HEK293 (cell line): ENCODE measurements at regions not wholly inside any gene's neighbourhood (a gene's known extent, or its start where the extent isn't known, plus 50 kb on each side); places are given as distances from the start of the nearest gene placed in this dataset.

Experiments
- CTCF ChIA-PET: fragments of 350-600 bp; formaldehyde crosslinking; extraction: SDS; loops from one replicate; lab custom pipeline; 2021; ENCODE audit warnings: antibody characterized with exemption; lab: Yijun Ruan, JAX
- POLR2A ChIA-PET: fragments of 300-600 bp; formaldehyde crosslinking; extraction: SDS; loops from one replicate; lab custom pipeline; 2020; ENCODE audit warnings: antibody characterized with exemption, inconsistent platforms; lab: Yijun Ruan, JAX
- H3K27ac ChIP-seq: fragments of 200-500 bp; sonication (Bioruptor generic); 2 replicates; pipeline ENCODE4 v1.5.1; 2014; ENCODE audit warnings: low read depth, low read length, control low read depth, inconsistent platforms; ENCODE audit errors: extremely low read depth
- H3K36me3 ChIP-seq, 2 experiments: fragments of 200-500 bp in 1 of 2; sonication (Bioruptor generic) in 1 of 2; 1 replicate in 1 of 2; 2 replicates in 1 of 2; pipeline ENCODE4 v1.5.1; 2014 to 2017; ENCODE audit warnings: inconsistent platforms in 2 of 2, low read length in 2 of 2; ENCODE audit not compliant: control insufficient read depth in 2 of 2, insufficient read depth in 1 of 2
- H3K4me1 ChIP-seq: fragments of 200-500 bp; sonication (Bioruptor generic); 2 replicates; pipeline ENCODE4 v1.5.1; 2014; ENCODE audit warnings: mild to moderate bottlenecking, low read length, inconsistent platforms; ENCODE audit not compliant: control insufficient read depth, insufficient read depth
- H3K4me3 ChIP-seq: 2 replicates; pipeline ENCODE4 v1.5.1; 2011; ENCODE audit warnings: low read depth, mild to moderate bottlenecking, control low read depth, low read length, moderate library complexity
- H3K9me3 ChIP-seq: fragments of 200-500 bp; sonication (Bioruptor generic); 2 replicates; pipeline ENCODE4 v1.5.1; 2014; ENCODE audit warnings: low read depth, low read length, inconsistent platforms; ENCODE audit not compliant: control insufficient read depth, insufficient read depth
- CTCF ChIP-seq: fragments of 450-650 bp; formaldehyde crosslinking; IDR thresholded peaks from 2 replicates; pipeline ENCODE4 v1.5.1; 2016; ENCODE audit warnings: missing biosample characterization, missing genetic modification characterization
- HOXD13 ChIP-seq: sonication (generic); formaldehyde crosslinking; IDR thresholded peaks from 2 replicates; pipeline ENCODE4 v1.8.0; 2022; ENCODE audit warnings: missing genetic modification reagents, borderline replicate concordance
- IKZF3 ChIP-seq: fragments of 450-650 bp; IDR thresholded peaks from 2 replicates; pipeline ENCODE4 v1.5.0; 2018; ENCODE audit warnings: missing biosample characterization, mild to moderate bottlenecking, missing genetic modification characterization, moderate library complexity
- KLF9 ChIP-seq: fragments of 450-650 bp; formaldehyde crosslinking; IDR thresholded peaks from 2 replicates; pipeline ENCODE4 v1.5.1; 2016; ENCODE audit warnings: missing biosample characterization, missing genetic modification characterization, low read depth
- SCRT1 ChIP-seq: fragments of 450-650 bp; formaldehyde crosslinking; IDR thresholded peaks from 2 replicates; pipeline ENCODE4 v1.5.1; 2016; ENCODE audit warnings: missing biosample characterization, missing genetic modification characterization, borderline replicate concordance
- SCRT2 ChIP-seq: fragments of 450-650 bp; formaldehyde crosslinking; IDR thresholded peaks from 2 replicates; pipeline ENCODE4 v1.5.1; 2016; ENCODE audit warnings: missing biosample characterization, missing genetic modification characterization
- ZBTB48 ChIP-seq: fragments of 450-650 bp; formaldehyde crosslinking; IDR thresholded peaks from 2 replicates; pipeline ENCODE4 v1.5.1; 2016; ENCODE audit warnings: missing biosample characterization, missing genetic modification characterization
- ZNF157 ChIP-seq: fragments of 450-650 bp; formaldehyde crosslinking; IDR thresholded peaks from 2 replicates; pipeline ENCODE4 v1.5.1; 2016; ENCODE audit warnings: missing biosample characterization, missing genetic modification characterization
- ZNF19 ChIP-seq: fragments of 450-650 bp; formaldehyde crosslinking; IDR thresholded peaks from 2 replicates; pipeline ENCODE4; 2016; ENCODE audit warnings: missing biosample characterization, missing genetic modification characterization, low read depth
- ZNF2 ChIP-seq: fragments of 450-650 bp; formaldehyde crosslinking; IDR thresholded peaks from 2 replicates; pipeline ENCODE4 v1.5.1; 2016; ENCODE audit warnings: missing biosample characterization, missing genetic modification characterization
- ZNF214 ChIP-seq: fragments of 450-650 bp; formaldehyde crosslinking; IDR thresholded peaks from 2 replicates; pipeline ENCODE4 v1.5.1; 2017; ENCODE audit warnings: missing biosample characterization, mild to moderate bottlenecking, missing genetic modification characterization, borderline replicate concordance
- ZNF221 ChIP-seq: fragments of 450-650 bp; formaldehyde crosslinking; IDR thresholded peaks from 2 replicates; pipeline ENCODE4 v1.5.1; 2017; ENCODE audit warnings: missing biosample characterization, missing genetic modification characterization, borderline replicate concordance
- ZNF324 ChIP-seq: fragments of 450-650 bp; formaldehyde crosslinking; IDR thresholded peaks from 2 replicates; pipeline ENCODE4 v1.5.1; 2016; ENCODE audit warnings: missing biosample characterization, missing genetic modification characterization
- ZNF404 ChIP-seq: fragments of 450-650 bp; formaldehyde crosslinking; IDR thresholded peaks from 2 replicates; pipeline ENCODE4 v1.5.1; 2017; ENCODE audit warnings: missing biosample characterization, missing genetic modification characterization
- ZNF510 ChIP-seq: fragments of 450-650 bp; formaldehyde crosslinking; IDR thresholded peaks from 2 replicates; pipeline ENCODE4 v1.5.1; 2018; ENCODE audit warnings: mild to moderate bottlenecking, missing genetic modification characterization, missing biosample characterization; ENCODE audit not compliant: insufficient replicate concordance
- ZNF596 ChIP-seq: fragments of 450-650 bp; IDR thresholded peaks from 2 replicates; pipeline ENCODE4 v1.5.0; 2018; ENCODE audit warnings: missing biosample characterization, mild to moderate bottlenecking, missing genetic modification characterization, moderate library complexity
- ZNF792 ChIP-seq: fragments of 450-650 bp; formaldehyde crosslinking; IDR thresholded peaks from 2 replicates; pipeline ENCODE4 v1.5.1; 2016; ENCODE audit warnings: missing biosample characterization, missing genetic modification characterization
- ZSCAN30 ChIP-seq: fragments of 450-650 bp; IDR thresholded peaks from 2 replicates; pipeline ENCODE4 v1.5.1; 2018; ENCODE audit warnings: missing biosample characterization, mild to moderate bottlenecking, missing genetic modification characterization, moderate library complexity
- TF ChIP-seq, protein P1 (sequence below): fragments of 450-650 bp; formaldehyde crosslinking; IDR thresholded peaks from 2 replicates; pipeline ENCODE4 v1.5.1; 2016; ENCODE audit warnings: missing biosample characterization, missing genetic modification characterization, borderline replicate concordance

DNA sequence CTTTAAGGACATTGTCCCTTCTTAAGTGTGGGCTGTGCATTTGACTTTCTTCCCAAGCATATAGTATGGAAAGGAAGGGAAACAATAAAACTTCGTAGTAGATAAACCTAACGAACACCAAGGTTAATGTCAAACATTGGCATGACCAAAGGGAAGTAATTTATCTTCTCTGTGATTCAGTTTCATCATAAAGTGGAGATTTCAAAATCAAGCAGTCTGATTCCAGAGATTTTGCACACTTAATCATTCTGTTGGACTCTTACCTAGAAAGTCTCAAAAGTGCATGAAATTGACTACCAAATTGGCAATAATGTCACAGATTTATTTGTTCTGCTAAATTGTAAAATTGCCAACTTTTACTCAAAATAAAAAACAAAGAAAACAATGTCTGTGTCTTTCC is 559.7 kb downstream of the JRKL start (continued):
- TF ChIP-seq, protein P1, sequence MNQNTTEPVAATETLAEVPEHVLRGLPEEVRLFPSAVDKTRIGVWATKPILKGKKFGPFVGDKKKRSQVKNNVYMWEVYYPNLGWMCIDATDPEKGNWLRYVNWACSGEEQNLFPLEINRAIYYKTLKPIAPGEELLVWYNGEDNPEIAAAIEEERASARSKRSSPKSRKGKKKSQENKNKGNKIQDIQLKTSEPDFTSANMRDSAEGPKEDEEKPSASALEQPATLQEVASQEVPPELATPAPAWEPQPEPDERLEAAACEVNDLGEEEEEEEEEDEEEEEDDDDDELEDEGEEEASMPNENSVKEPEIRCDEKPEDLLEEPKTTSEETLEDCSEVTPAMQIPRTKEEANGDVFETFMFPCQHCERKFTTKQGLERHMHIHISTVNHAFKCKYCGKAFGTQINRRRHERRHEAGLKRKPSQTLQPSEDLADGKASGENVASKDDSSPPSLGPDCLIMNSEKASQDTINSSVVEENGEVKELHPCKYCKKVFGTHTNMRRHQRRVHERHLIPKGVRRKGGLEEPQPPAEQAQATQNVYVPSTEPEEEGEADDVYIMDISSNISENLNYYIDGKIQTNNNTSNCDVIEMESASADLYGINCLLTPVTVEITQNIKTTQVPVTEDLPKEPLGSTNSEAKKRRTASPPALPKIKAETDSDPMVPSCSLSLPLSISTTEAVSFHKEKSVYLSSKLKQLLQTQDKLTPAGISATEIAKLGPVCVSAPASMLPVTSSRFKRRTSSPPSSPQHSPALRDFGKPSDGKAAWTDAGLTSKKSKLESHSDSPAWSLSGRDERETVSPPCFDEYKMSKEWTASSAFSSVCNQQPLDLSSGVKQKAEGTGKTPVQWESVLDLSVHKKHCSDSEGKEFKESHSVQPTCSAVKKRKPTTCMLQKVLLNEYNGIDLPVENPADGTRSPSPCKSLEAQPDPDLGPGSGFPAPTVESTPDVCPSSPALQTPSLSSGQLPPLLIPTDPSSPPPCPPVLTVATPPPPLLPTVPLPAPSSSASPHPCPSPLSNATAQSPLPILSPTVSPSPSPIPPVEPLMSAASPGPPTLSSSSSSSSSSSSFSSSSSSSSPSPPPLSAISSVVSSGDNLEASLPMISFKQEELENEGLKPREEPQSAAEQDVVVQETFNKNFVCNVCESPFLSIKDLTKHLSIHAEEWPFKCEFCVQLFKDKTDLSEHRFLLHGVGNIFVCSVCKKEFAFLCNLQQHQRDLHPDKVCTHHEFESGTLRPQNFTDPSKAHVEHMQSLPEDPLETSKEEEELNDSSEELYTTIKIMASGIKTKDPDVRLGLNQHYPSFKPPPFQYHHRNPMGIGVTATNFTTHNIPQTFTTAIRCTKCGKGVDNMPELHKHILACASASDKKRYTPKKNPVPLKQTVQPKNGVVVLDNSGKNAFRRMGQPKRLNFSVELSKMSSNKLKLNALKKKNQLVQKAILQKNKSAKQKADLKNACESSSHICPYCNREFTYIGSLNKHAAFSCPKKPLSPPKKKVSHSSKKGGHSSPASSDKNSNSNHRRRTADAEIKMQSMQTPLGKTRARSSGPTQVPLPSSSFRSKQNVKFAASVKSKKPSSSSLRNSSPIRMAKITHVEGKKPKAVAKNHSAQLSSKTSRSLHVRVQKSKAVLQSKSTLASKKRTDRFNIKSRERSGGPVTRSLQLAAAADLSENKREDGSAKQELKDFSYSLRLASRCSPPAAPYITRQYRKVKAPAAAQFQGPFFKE (tag by site-specific recombination), result no peak

GRCh38 chr11:96954587-96955242 is 564.9 kb downstream of the JRKL start:
- no peak overlapping the region for H3K27ac ChIP-seq
- TF ChIP-seq IKZF3 (tag by site-specific recombination) (no peak), ZNF404 (tag by site-specific recombination) (no peak), HOXD13 (no peak), ZNF157 (tag by site-specific recombination) (no peak)
- TF ChIP-seq, all 188 proteins: peak for 0
- Histone ChIP-seq H3K4me3 (no peak overlapping the region), H3K4me1 (no peaks in the 10 kb centered on the region), H3K36me3 (no peaks in the 10 kb centered on the region), H3K9me3 (no peaks in the 10 kb centered on the region)
- ChIA-PET POLR2A (no interaction called here), CTCF (no interaction called here)

- Histone ChIP-seq H3K36me3 (no peaks in the 10 kb centered on the region), H3K4me1 (no peaks in the 10 kb centered on the region), H3K27ac (no peak overlapping the region), H3K9me3 (no peaks in the 10 kb centered on the region), H3K4me3 (no peak overlapping the region)
- POLR2A ChIA-PET, result no interaction called here
- no peak for TF ChIP-seq ZNF19 (tag by site-specific recombination)
- TF ChIP-seq SCRT2 (tag by site-specific recombination), result no peak
- no peak for TF ChIP-seq ZNF2
- no peak for TF ChIP-seq ZNF214
- TF ChIP-seq ZNF510 (tag by site-specific recombination), result no peak
- CTCF ChIA-PET, result no interaction called here
These were observed 570.7 kb downstream of the JRKL start for GRCh38 chr11:96960476-96960875.

GRCh38 chr11:96960926-96961325 is 571.1 kb downstream of the JRKL start:
- H3K27ac ChIP-seq, result no peak overlapping the region
- H3K4me1 ChIP-seq, result no peaks in the 10 kb centered on the region
- CTCF ChIA-PET, result no interaction called here
- H3K9me3 ChIP-seq, result no peaks in the 10 kb centered on the region
- no peak for TF ChIP-seq ZSCAN30 (tag by site-specific recombination)
- TF ChIP-seq ZNF324, result no peak
- TF ChIP-seq ZNF792 (tag by site-specific recombination), result no peak
- TF ChIP-seq ZNF221, result no peak
- no peak for TF ChIP-seq KLF9 (tag by site-specific recombination)
- TF ChIP-seq CTCF (tag by site-specific recombination), result no peak
- TF ChIP-seq SCRT1, result no peak
- no peak for TF ChIP-seq ZBTB48
- no peak for TF ChIP-seq ZNF596 (tag by site-specific recombination)
- no peaks in the 10 kb centered on the region for H3K36me3 ChIP-seq
- POLR2A ChIA-PET, result no interaction called here
- H3K4me3 ChIP-seq, result no peak overlapping the region
